ENCODE measurements at regions not wholly inside any gene's neighbourhood (a gene's known extent, or its start where the extent isn't known, plus 50 kb on each side); places are given as distances from the start of the nearest gene placed in this dataset.

- TF ChIP-seq NFIX (CRISPR knock-in tag; IDR thresholded peaks at IDR 0.05; ENCODE audit: low read depth) (no peak), EZH2 (IDR thresholded peaks at IDR 0.05; ENCODE audit: borderline replicate concordance, low read depth, low read length) (no peak), JUND (IDR thresholded peaks at IDR 0.05; ENCODE audit: borderline replicate concordance, low read depth, low read length) (no peak), JUND (tag; IDR thresholded peaks at IDR 0.05; ENCODE audit: borderline replicate concordance, low read depth, low read length) (no peak), SMAD4 (CRISPR knock-in tag; conservative IDR thresholded peaks at IDR 0.05) (no peak), CTCF (IDR thresholded peaks at IDR 0.05 in 2 of 3, conservative IDR thresholded peaks at IDR 0.05 in 1 of 3; ENCODE audit: insufficient read depth in 2 of 3, low read depth in 1 of 3, low read length in 3 of 3) (no peak), CHD2 (IDR thresholded peaks at IDR 0.05; ENCODE audit: low read depth, low read length) (no peak), ESRRB (CRISPR knock-in tag; IDR thresholded peaks at IDR 0.05; ENCODE audit: borderline replicate concordance) (no peak), FIP1L1 (IDR thresholded peaks at IDR 0.05; ENCODE audit: low read depth, low read length, poor library complexity, severe bottlenecking) (no peak), TCF7L2 (IDR thresholded peaks at IDR 0.05; ENCODE audit: low read depth, low read length) (no peak), FOXM1 (IDR thresholded peaks at IDR 0.05; ENCODE audit: low read depth) (no peak), FOXM1 (CRISPR knock-in tag; IDR thresholded peaks at IDR 0.05; ENCODE audit: low read depth) (no peak), TAF1 (IDR thresholded peaks at IDR 0.05; ENCODE audit: control insufficient read depth, extremely low read depth, insufficient read depth, low read length, severe bottlenecking) (no peak), PATZ1 (CRISPR knock-in tag; IDR thresholded peaks at IDR 0.05; ENCODE audit: borderline replicate concordance) (no peak)
These were observed 364.5 kb upstream of the LINC00305 start for GRCh38 chr18:64513401-64513800.

Measured in K562 (cell line).